NCI-H82 treated with DMSO at 0.1 percent for 48 hours (cell line): ENCODE measurements at regions not wholly inside any gene's neighbourhood (a gene's known extent, or its start where the extent isn't known, plus 50 kb on each side); places are given as distances from the start of the nearest gene placed in this dataset.
"Not testable (repeated sequence)": the region's sequence is repeated elsewhere in the genome, so short reads cannot be mapped to it uniquely, and the experiment has no call there.

Experiments
- DNase-seq: peaks from one replicate; lab custom pipeline; 2025; ENCODE audit not compliant: unreplicated experiment; lab: John Stamatoyannopoulos, UW

DNA sequence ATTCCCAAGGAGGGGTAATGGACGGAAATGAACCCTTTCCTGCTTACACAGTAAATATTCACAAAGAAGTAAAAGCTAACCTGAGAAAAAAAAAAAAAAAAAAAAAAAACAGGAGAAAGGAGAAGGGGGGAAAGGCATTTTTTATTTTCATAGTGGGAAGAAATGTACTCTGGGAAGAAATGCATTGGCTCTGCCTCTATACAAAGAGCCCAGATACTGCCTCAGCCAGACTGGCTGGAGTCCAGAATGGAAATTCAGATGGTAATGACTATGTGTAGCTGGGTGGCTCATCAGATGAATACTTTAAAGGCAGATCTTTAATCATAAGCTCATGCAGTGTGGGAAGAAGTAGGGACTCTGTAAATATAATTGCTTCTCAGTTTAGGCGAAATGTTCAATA is 124.9 kb upstream of the ZNF608 start:
- no peak for DNase-seq

DNA sequence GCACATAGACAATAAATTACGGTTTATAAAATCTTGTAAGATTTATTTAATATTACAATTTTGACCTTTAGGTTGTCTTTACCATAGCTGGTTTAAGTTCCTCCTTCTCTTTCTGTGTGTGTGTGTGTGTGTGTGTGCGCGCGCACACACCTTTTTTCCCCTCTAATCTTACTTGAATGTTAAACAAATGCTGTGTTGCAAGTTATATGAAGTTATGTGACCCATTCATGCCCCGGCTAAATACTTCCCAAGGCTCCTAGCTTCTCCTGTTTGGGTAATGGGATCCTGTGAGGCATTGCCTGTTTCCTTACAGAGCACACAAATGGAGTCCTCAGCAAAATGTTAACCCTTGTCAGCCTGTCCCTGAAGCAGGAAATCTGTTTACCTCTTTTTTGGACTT is 125.6 kb upstream of the ZNF608 start:
- DNase-seq = no peak

DNA sequence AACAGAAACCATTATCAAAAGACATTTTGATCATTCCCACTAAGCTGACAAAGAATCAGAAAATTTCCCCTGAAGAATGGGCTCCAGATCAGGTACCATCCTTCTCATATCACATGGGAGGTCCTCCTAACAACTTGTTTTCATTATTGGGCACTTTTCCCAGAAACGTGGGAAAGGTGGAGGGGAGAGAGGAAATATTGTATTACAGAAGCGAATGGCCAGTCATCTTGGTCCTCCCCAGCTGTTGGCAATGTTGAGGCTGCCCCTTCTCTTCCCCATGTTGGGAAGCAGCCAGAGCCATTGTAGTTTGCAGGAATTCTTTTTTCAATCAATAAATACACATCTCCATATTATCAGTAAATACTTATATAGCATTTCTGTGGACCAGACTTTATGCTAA is 126.2 kb upstream of the ZNF608 start:
- DNase-seq = no peak

DNA sequence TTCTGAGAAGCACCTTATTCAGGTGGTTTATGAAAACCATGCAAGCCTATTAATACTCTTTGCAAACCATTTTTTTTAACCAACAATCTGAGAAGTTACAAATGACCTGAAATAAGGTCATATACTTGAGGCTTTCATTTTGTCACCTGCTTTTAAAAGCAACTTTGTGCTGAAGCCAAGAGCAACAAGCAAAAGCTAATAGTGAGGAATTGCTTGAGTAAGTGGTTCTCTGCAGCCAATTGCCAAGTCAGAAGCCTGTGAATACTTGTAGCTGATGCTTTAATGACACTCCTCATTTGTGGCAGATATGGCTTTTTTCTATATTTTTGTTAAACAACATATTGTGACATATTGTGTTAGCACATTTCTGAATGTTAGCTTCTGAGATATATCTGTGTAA is 126.7 kb upstream of the ZNF608 start:
- DNase-seq = no peak

DNA sequence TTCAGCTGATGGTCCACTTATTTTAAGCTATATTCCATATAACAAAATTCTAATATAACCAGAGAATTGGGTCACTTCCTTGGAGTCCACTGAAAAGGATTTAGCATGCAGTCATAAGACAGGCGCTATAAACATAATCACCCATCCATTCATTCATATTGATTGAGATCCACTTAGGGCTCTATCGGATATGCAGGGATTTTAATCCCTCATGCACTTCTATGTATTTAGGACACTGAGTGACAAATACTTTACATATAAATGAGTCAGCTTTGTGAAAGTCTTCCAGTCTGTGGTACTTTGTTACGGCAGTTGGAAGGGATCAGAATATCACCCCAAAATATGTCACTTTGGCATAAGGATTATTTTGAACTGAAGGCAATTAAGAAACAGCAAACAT is 127.3 kb upstream of the ZNF608 start:
- DNase-seq = no peak

DNA sequence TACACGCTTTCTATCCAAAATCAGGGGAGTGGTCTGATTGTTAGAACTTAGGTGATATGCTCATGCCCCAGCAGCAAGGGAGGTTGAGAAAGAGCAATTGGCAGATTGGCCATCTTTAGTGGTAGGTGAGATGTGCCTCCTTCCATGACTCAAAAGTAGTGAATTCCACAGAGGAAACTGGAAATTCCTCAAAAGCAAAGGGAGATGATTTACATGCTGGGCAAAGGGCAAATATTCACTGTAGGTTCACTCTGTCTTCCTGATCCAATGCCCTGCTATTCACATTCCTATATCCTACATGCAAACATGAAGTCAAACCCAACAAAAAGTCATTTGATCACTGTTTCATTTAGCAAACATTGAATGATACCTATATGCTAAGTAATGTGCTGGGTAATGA is 130.1 kb upstream of the ZNF608 start:
- DNase-seq = no peak

DNA sequence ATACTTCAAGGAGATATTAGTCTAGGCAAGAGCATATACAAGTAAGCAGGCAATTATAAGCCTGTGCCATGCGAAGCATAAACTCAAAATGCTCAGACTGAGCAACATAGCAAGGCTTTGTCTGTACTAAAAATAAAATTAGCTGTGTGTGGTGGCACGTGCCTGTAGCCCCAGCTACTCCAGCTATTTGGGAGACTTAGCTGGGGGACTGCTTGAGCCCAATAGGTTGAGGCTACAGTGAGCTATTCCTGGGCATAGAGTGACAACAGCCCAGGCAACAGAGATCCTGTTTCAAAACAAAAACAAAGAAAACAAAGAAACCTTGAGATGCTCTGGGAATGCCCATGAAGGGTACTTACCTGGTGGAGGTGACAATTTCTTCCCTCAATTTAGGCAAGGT is 130.5 kb upstream of the ZNF608 start:
- DNase-seq = no peak

DNA sequence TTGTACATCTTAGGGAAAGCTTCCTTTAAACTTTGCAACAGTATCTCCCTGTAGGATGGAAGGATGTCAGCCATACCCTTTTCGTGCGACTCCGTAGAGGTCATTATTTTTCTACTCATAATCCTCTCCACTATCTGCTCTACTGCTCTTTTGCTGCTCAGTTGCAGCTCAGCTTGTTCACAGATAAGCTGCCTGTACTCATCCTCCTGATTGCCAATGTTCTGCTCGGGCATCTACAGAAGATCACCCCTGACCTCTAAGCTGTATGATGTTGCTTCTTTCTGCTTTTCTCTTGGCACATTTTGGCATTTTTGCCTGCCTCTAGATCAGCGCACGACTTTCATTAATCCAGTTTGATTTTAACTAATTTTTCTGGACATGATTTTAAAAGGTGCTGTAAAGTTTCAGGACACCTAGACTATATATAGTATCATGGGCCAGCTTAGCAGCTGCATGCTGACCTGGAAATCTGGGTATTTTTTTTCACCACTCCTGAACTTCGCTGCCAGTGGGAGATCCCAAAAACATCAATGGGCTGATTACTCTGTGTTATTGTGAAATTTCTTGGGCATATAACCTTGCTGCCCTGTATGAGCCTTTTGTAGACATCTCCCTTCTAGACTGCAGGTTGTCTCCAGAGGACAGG is 131.2 kb upstream of the ZNF608 start:
- no peak for DNase-seq

DNA sequence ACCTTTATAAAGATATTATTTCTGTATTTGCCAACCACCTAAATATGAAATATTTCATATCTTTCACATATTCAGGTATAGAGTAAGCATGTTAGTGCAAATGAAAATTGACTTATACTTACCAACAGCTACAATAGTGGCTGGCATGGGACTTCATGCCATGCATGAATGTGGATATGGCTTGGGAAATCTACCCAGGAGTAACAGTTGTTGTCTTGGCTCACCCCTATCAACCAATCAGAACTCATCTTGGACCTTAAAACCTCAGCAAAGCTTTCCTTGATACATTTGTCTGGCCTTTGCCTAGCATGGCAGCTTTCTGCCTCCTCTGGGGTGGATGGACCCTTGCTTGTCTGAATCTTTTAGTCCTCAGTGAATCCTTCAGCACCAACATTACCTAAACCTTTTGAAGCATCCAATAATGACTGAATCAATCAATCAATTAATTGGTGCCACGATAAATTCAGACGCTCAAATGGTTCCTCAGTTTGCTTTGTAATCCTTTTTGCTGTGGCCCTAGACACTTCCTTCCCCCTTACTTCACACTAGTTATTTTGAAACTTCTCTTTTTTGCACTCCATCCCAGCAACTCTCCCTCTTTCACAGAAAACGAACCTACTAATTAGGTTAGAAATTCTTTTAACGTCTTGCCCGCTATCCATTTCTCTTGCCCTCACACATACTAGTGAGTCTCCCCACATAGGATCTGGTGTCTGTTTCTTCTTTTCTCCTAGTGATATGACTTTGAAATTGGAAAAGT is 132.3 kb upstream of the ZNF608 start:
- DNase-seq = no peak

DNA sequence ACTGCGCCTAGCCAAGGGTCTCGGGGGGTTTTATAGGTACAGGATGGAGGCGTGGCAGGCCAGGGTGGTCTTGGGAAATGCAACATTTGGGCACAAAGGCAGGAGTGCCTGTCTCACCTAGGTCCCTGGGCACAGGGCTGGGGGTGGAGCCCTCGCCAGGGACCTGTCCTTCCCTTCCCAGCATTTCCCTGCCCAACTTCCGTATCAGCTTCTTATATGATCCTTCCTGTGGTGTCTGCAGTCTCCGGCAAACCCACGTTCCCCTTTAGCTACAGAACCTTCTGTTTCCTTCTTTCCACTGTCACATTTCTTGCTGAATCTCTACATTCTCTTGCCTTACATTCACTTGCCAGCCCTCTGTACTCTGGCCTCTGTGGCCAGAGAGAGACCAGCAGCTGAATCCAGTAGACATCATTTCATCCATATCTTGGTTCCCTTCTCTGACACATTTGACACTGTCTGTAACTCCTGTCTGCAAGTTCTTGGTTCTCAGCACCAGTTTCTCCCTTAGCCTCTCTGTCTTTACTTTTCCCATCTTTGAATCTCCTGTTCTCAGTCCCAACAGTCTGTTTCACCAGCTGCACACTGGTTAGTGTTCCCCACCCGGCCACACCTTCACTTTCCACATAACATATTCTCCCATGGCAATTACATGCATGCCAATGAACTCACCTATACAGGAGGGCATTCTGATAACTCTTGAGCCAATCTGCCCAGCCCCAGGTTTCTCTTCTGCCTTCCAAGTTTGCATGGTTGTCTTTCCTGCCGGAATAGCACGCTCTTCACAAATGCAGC is 134.7 kb upstream of the ZNF608 start:
- no peak for DNase-seq

DNA sequence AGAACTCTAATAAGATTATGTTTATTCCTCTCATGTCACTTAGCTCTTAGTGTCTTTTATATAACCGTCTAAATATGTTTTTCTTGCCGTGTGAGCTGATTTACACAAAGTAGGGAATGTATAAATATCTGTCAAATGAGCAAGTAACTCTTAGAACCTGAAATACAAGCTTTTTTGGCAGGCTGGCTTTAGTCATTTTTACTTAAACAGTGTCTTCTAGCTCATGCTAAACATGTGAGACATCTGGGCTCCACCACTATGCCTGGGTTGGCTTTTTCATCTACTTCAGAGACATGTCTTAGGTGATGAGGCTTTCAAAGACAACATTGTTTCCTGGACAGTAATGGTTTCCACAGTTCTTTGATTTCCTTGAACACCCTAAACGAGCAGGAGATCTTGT is 137.2 kb upstream of the ZNF608 start:
- no peak for DNase-seq

DNA sequence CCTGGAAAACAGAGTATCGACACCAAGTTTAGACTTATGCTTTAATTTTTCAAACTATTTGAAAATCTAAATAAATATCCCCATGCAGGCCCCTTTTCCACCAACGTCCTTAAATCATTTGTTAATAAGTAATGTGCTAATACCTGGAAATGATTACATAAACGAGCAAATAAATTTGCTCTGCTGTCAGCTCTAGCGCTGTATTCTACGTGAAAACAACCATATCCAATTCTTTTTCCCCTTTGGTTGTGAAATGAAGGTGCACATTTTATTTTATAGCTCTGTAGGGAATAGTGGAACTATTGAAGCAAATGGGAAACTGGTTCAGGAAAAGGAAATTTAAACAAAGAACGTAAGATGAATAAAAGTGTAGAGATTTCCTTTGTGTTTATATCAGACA is 137.7 kb upstream of the ZNF608 start:
- no peak for DNase-seq

DNA sequence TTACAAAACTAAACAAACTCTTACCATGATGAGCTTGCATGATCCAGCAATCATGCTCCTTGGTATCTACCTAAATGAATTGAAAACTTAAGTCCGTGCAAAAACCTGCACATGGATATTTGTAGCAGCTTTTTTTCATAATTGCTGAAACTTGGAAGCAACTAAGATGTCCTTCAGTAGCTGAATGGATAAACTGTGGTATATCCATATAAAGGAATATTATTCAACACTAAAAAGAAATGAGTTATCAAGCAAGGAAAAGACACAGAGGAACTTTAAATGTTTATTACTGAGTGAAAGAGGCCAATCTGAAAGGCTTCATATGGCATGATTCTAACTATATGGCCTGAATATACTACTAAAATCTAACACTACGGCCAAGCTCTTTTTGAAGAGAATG is 139.1 kb upstream of the ZNF608 start:
- no peak for DNase-seq

DNA sequence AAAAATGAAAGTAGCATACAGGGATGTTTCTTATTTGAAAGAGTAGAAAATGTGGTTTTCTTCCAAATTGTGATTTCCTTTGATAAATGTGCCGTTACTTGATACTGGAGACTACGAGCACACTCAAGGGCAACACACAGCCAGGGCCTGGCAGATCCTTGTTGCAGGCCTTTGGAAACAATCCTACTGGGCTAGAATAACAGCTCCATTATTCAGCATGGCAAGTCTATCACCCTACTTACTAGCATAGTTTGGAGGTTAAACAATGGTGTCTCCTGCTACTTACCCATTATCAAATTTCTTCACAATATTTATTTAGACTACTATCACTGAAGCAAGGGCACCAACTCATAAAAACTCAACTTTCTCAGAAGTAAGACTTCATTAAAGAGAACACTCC is 140.8 kb upstream of the ZNF608 start:
- DNase-seq = no peak

DNA sequence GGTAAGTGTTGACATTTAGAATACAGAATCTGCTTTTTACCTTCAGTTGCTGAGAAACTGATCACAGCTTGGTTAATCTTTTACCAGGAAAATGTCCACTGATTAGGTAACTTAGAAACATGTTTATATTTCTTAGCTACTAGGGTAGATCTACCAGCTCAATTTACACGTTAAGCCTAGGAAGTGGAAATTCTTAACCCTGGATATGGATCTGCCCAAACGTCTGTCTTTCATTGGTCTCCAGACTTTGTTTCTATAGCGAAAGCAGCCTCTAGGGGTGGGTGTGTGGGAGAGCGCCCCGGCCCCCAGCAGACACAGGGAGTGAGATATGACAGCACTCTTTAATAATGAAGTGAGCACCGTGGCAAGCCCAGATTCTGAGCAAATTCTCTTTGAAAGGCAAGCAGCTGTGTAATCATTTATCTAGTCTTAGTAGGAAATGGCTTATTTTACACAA is 141.6 kb upstream of the ZNF608 start:
- no peak for DNase-seq

DNA sequence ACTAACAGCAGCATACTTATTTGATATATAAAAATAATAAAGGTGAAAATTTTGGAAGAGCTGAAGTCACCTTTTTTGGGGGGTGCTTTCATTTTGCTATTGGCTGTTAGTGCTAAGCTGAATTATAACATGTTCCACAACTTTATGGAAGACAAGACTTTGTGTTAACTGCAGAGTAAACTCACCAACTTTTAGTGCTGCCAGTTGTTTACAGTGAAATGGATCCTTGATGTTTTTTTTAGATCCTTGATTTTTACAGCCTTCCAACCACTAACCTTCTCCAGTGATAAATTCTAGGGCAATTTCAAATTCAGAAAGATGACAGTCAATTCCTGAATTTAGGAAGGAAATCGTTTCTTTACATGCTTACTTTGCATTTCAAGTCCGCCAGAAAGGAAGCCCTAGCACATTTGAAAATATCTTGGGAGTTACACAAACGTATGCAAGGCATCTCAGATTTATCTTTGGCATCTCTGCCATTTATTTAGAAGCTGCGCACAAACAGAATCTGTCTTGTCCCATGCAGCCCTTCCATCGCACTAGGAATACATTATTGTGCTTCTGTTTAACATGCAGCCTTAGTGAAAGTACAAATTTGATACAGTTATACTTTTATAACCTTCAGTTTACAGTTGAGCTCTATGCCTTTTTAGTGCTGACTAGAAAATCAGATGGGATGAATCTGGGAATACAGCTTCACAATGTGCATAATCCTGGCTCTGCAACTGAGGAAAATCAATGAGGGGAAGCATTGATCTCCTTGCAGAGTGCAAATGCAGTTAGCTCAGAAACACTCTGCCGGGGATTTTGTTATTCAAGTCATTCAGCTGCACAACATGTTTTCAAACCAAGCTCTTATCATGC is 142.4 kb upstream of the ZNF608 start:
- DNase-seq = no peak

DNA sequence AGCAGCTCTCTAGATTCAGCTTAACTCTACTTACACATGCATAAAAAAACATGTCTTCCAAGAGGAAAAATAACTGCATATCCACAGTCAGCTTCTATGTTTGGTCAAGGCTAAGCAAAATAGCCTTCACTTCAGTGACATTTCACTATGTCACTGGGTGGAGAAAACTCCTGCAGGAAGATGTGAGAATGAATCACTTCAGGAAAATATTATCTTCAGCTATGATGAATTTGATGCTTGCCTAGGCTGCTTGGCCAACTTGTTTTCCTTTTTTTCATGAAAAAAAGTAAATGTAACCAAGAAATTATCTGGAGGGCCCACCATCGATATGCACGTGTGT is 143.0 kb upstream of the ZNF608 start:
- DNase-seq = no peak

DNA sequence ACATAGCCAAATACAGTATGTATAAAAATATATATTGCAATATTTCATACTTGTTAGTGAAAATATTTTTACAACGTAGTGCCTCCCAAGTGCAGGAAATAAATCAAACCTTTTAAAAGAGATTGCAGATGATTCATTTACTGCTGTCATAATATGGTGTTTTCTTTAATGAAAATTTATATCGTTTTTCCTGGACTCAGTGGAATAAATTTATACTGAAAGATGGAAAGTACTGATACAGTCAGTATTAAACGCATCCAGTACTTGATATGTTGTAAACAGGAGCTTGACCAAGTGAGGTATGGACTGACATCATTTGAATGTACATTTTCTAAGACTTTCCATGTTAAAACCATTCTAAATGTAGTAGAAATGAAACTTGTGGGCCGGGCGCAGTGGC is 143.4 kb upstream of the ZNF608 start:
- no peak for DNase-seq

DNA sequence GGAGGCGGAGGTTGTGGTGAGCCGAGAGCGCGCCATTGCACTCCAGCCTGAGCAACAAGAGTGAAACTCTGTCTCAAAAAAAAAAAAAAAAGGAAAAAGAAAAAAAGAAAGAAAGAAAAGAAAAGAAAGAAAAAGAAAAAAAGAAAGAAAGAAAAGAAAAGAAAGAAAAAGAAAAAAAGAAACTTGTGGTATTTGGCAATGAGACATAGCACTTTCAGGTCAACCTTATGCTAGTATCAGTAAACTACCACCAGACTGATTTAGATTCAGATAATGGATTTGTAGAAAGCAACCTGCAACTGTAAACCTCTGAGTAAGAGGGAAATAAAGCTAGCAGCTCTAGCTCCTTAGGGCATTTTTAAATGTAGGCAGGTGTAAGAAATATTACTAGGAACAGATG is 144.0 kb upstream of the ZNF608 start:
- not testable (repeated sequence) for DNase-seq

DNA sequence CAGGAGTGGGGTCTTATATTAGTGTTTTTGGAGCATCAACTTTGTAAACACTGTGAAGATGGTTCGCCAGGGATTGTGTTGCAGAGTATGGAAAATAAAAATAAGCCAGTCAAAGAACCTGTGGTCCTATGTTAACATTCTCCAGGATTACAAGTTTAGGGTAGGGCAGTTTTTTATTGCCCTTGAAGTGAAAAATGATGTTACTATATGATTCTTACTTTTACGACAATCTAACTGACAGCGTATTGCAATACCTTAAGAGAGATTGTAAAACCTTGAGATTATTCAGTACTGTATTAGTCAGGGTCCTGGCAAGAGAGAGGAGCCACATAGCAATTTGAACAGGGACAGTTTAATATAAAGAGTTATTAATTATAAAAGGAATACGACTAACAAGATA is 144.7 kb upstream of the ZNF608 start:
- DNase-seq = no peak

DNA sequence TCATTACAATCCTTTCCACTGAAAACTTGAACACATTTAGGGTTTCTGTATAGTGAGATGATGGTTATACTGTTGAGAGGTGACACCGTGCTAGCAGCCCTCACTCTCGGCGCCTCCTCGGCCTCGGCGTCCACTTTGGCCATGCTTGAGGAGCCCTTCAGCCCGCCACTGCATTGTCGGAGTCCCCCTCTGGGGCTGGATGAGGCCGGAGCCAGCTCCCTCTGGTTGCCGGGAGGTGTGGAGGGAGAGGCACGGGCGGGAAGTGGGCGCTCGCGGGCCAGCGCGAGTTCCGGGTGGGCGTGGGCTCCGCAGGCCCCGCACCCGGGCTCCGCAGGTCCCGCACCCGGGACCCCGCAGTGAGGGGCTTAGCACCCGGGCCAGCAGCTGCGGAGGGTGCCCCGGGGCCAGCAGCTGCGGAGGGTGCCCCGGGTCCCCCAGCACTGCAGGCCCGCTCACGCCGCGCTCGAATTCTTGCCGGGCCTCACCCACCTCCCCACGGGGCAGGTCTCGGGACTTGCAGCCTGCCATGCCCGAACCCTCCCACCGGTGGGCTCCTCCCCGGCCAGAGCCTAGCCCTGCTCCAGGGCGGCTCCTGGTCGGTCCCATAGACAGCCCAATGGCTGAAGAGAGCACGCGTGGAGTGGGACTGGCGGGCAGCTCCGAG is 145.9 kb upstream of the ZNF608 start:
- no peak for DNase-seq
